ENCODE measurements at regions not wholly inside any gene's neighbourhood (a gene's known extent, or its start where the extent isn't known, plus 50 kb on each side); places are given as distances from the start of the nearest gene placed in this dataset.

- Mint-ChIP-seq H3K27ac (no peak overlapping the region), H3K4me3 (no peak overlapping the region), H3K4me1 (no peaks in the 10 kb centered on the region), H3K9me3 (peaks cover 22% of the 10 kb centered on the region), H3K27me3 (ENCODE audit: low read depth) (no peaks in the 10 kb centered on the region), H3K36me3 (ENCODE audit: low read depth) (no peaks in the 10 kb centered on the region)
- TF ChIP-seq CTCF (IDR thresholded peaks at IDR 0.05; ENCODE audit: unreplicated experiment in 3 of 3): no peak
These were observed 576.1 kb downstream of the TMA16 start for GRCh38 chr4:164070625-164071024.

- H3K4me1 Mint-ChIP-seq: no peaks in the 10 kb centered on the region
- no peaks in the 10 kb centered on the region for H3K27me3 Mint-ChIP-seq (ENCODE audit: low read depth)
- no peak for TF ChIP-seq CTCF (IDR thresholded peaks at IDR 0.05; ENCODE audit: unreplicated experiment in 3 of 3)
- H3K9me3 Mint-ChIP-seq: no peaks in the 10 kb centered on the region
- no peak overlapping the region for H3K4me3 Mint-ChIP-seq
- no peak overlapping the region for H3K27ac Mint-ChIP-seq
- H3K36me3 Mint-ChIP-seq (ENCODE audit: low read depth): no peaks in the 10 kb centered on the region
These were observed 586.9 kb downstream of the TMA16 start for GRCh38 chr4:164081371-164081770.

- no peaks in the 10 kb centered on the region for H3K36me3 Mint-ChIP-seq (ENCODE audit: low read depth)
- no peaks in the 10 kb centered on the region for H3K9me3 Mint-ChIP-seq
- H3K4me3 Mint-ChIP-seq: no peak overlapping the region
- no peaks in the 10 kb centered on the region for H3K27me3 Mint-ChIP-seq (ENCODE audit: low read depth)
- TF ChIP-seq CTCF (IDR thresholded peaks at IDR 0.05; ENCODE audit: unreplicated experiment in 3 of 3): no peak
- H3K27ac Mint-ChIP-seq: no peak overlapping the region
- no peaks in the 10 kb centered on the region for H3K4me1 Mint-ChIP-seq
These were observed 587.3 kb downstream of the TMA16 start for GRCh38 chr4:164081801-164082200.

- no peaks in the 10 kb centered on the region for H3K27me3 Mint-ChIP-seq (ENCODE audit: low read depth)
These were observed 593.2 kb downstream of the TMA16 start for GRCh38 chr4:164087733-164088132.

GRCh38 chr4:164095313-164096110 is 601.0 kb downstream of the TMA16 start:
- H3K36me3 Mint-ChIP-seq (ENCODE audit: low read depth): no peaks in the 10 kb centered on the region

More at GRCh38 chr4:164087733-164088132, 593.2 kb downstream of the TMA16 start:
- Mint-ChIP-seq H3K27ac (no peak overlapping the region), H3K4me1 (no peaks in the 10 kb centered on the region), H3K36me3 (ENCODE audit: low read depth) (no peaks in the 10 kb centered on the region), H3K9me3 (no peaks in the 10 kb centered on the region), H3K4me3 (no peak overlapping the region)
- no peak for TF ChIP-seq CTCF (IDR thresholded peaks at IDR 0.05; ENCODE audit: unreplicated experiment in 3 of 3)

More at GRCh38 chr4:164095313-164096110, 601.0 kb downstream of the TMA16 start:
- no peaks in the 10 kb centered on the region for H3K9me3 Mint-ChIP-seq
- H3K4me3 Mint-ChIP-seq: no peak overlapping the region
- no peaks in the 10 kb centered on the region for H3K4me1 Mint-ChIP-seq
- H3K27me3 Mint-ChIP-seq (ENCODE audit: low read depth): no peaks in the 10 kb centered on the region
- no peak overlapping the region for H3K27ac Mint-ChIP-seq
- no peak for TF ChIP-seq CTCF (IDR thresholded peaks at IDR 0.05; ENCODE audit: unreplicated experiment in 3 of 3)

Measured in nephron (organoid).